NCI-H524 treated with DMSO at 0.1 percent for 48 hours (cell line): ENCODE measurements at regions not wholly inside any gene's neighbourhood (a gene's known extent, or its start where the extent isn't known, plus 50 kb on each side); places are given as distances from the start of the nearest gene placed in this dataset.
"Not testable (repeated sequence)": the region's sequence is repeated elsewhere in the genome, so short reads cannot be mapped to it uniquely, and the experiment has no call there.

Experiments
- DNase-seq: peaks from one replicate; lab custom pipeline; 2025; lab: John Stamatoyannopoulos, UW

DNA sequence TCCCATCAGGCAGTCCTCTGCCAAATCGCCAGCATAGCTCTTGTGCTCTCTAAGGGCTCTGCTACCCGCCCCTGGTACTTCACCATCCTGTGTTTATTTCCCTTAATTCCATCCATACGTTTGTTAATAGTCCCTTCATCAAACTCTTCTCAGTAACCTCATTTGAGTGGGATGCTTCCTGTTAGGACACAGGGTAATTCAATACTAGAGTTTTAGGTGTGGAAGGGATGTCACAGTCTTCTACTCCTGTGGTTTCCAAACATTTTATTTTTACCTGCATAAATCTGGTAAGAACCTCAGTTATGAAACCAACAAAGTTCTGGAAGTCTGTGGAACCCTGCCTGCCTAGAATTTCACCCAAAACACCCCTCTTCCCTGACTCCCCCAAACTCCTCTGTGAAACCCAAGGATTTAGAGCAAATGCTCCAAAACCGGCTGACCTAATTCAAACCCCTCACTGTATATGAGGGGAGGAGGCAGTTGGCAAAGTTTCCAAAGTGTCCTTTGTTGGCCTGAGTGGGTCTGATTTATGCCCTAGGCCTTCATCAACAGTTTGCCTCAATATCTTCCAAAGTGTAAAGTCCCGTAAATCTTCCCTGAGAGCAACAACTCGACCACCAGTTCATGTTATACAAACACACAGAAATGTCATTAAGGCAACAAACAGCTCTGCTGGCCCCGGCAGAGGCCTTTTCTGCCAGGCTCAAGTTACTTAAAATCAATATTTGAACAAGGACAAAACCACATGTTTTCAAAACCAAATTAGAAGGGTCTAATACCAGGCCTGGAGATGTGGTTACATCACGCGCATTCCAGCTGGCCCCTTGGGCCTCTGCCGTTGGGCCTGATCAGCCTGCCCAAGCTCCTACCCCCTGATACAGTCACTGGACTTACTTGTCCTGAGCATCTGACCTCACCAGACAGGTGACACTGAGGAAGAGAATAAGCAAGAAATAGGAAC lies 82.4 kb upstream of the FGGY start:
- no peak for DNase-seq

DNA sequence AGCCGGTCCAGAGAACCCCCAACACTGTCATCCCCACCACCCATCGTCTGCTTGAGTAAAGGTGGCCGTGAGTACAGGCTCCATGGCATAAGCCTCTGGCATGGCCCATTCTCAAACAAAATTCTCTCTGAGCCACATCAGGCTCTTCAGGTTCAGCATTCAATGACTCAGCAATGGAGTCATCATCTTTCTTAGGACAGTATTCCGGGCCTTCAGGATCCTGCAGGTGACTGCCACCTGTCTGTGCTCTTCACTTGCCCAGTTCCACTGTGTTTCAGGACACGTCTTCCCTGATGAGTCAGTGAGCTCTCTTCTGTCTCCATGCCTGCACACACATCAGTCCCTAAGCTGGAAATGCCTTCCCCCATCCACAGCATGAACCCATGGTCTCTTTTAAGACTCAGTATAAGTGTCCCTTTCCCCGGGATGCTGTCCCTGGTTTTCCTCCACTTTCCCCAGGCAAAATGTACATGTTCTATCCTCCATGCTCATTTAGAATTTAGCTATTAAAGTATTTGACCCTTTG lies 81.1 kb upstream of the FGGY start:
- no peak for DNase-seq

DNA sequence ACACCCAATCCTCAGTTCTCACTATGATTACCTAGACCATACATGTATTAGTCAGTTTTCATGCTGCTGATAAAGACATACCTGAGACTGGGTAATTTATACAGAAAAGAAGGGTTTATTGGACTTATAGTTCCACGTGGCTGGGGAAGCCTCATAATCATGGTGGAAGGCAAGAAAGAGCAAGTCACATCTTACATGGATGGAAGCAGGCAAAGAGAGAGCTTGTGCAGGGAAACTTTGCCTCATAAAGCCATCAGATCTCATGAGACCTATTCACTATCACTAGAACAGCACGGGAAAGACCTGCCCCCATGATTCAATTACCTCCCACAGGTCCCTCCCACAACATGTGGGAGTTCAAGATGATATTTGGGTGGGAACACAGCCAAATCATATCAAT lies 79.5 kb upstream of the FGGY start:
- not testable (repeated sequence) for DNase-seq

DNA sequence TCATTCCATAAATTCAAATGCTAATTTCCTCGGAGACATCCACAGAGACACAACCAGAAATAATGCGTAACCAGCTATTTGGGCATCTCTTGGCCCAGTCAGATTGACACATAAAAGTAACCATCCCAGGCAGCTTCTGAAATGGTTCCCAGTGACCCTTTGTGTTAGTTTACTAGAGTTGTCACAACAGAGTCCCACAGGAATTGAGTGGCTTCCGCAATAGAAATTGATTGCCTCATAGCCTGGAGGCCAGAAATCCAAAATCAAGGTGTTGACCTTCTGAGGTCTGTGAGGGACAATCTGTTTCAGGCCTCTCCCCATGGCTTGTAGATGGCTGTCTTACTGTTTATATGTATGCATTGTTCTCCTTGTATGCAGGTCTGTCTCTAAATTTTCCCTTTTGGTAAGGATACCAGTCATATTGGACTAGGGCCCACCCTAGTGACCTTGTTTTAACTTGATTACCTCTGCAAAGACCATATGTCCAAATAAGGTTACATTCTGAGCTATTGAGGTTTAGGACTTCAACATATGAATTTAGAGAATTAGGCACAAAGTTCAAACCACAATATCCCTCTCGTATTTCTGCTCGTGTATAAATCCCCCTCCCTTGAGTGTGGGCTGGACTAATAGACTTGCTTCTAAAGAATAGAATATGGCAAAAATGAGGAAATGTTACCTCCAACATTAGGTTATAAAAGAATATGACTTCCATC lies 78.2 kb upstream of the FGGY start:
- DNase-seq = no peak

DNA sequence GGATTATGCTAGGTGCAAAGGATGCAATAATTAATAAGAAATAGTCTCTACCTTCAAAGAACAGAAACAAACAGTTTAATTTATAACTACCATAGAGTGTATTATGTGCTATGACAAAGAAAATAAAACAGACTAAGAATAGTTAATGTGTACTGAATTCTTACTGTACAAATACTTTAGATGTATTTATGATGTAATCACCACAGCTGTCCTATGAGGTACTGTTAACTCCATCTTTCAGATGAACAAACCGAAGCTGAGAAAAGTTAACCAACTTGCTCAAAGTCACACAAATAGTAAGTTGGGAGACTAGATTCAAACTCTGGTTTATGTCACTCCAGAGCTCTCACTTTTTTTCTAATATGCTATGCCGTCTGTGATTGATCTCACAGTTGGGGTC lies 77.0 kb upstream of the FGGY start:
- DNase-seq = no peak

DNA sequence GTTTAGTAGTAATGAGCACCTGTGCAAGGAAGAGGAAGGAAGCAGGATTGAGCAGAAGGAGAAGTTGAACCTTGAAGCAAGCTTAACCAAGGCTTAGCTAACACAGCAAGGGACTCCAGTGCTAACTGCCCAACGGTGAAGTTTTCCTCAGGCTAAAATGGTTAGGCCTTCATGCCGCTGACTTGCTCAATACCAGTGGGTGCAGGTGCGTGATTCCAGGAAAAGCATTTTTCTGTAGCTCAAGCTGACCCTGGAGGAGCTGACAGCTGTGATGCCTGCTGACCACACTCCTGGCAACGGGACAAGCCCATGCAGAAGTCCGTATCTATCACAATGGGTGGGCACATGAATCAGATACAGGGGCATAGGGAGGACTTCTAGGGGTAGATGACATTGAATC lies 76.5 kb upstream of the FGGY start:
- no peak for DNase-seq

DNA sequence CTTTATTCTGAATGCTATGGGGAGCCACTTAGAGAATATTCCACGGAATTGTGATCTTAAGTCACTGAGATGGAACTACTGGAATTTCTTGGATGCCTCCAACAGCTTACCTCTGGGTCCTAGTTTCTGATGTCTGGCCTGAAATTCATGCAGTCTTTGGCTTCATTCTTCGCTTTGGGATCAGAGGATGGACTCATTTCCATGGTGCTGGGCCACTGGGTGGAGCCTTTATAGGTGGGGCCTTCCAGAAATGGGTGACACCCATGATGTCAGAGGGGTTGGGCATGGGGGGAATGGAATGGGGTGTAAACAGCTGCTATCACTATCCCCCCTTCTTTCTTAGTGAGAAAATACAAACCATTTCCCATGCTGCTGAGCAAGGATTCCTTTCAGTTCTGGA lies 73.7 kb upstream of the FGGY start:
- no peak for DNase-seq

DNA sequence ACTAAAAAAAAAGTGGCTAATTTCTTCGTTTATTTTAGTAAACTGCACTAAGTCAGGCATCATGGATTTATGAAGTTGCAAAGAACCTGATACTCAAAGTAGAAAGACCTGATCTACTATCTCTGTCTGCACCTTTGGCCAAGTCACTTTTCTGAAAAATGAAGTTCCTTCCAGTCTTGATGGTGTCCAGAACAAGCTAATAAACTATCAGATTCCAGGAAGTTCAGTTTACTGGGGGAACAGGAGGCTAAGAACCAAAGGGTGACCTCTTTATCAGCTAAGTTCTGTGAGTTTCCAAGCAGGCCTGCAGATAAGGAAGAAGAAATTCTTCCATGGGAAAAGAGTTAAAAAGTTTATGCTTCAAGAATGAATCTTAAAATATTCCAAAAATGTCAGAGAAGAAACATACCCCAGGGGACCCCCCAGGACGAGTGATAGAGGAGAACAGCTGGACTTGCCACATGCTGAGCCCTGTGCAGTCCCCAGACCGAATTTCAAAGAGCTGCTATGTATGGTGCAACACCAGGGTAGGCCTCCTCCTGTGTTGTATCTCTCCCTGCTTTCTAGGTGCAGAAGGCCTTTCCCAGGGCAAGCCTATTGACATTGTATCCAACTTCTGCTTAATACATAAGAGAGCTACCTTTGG lies 72.8 kb upstream of the FGGY start:
- no peak for DNase-seq

DNA sequence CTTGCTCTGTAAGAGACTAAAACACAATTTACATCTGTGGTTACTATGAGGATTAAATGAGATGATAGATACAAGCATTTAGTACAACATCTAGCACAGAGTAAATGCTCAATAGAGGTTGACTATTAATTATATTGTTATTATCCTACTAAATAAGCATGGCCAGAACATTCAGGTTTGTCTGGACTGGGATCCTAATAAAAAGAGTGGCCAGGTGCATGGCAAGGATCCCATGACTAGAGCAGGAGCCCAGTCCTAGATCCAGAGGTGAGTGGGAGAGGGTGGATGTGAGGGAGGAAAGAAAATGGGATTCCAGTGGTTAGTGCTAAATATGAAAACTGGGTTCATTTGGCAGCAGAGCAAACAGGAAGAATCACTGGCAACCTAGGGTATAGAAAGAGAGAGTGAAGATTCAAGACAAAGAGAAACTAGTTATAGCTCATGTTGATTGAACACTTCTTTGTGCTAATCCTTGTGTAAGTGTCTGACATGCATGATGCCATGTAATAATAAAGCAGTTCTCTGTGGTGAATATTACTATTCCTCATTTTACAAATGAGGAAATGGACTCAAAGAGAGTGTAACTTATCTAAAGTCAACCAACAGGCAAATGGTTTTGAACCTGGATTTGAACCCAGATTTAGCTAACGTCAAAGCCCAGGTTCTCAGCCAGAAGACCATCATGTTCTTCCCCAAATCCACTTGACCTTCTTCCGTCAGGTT lies 71.1 kb upstream of the FGGY start:
- no peak for DNase-seq

DNA sequence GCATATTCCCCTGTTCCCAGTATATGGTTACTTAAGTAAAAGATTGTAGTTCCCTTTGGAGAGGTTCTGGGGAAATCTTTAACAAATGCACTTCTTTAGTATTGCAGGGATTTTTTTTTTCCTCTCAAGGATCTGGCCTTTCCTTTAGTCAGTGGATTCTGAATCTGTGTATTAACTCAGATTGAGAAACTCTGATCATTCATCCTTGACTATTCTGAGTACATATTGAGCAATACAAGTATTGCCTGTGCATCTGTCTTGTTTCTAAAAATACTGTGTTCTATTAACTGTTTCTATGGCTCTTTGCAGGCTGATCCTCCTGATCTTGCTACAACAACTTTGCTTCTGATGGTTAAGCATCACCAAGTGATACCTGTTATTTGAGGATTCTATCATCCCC lies 67.8 kb upstream of the FGGY start:
- DNase-seq = no peak

DNA sequence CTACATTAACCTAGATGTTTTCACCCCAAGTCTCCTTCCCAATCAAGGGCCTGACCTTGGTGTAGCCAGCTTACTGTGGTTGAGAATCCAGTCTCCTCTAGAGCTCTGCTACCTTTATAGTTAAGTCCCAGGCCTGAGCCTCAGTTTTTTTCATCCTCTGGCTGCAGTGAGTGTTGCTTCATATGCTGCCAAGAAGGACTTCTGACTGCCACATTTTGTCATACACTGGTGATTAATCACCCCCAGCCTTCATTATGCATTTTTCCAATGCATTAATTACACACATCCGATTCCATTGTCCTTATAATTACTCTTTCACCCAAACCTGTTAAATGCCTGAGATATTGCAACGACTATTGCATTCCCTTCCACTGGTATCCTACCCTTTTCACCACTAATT lies 66.3 kb upstream of the FGGY start:
- DNase-seq = no peak

DNA sequence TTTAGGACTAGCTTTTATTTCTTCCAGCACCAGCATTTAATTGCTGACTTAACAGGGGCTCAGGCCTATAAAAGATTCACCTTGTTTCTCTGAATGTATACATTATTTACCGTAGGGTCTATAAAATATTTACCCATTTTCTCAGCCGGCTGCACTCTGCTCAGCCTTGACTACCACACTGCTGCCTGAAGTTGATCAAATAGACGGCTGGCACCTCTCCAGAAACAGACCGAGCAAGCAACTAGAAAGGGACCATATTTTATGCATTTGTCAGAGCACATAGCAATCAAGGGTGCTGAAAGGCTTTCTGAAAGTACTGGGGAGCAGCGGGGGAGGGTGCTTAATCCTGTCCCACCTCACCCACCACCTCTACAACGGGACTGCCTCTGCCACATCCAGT lies 64.7 kb upstream of the FGGY start:
- no peak for DNase-seq

DNA sequence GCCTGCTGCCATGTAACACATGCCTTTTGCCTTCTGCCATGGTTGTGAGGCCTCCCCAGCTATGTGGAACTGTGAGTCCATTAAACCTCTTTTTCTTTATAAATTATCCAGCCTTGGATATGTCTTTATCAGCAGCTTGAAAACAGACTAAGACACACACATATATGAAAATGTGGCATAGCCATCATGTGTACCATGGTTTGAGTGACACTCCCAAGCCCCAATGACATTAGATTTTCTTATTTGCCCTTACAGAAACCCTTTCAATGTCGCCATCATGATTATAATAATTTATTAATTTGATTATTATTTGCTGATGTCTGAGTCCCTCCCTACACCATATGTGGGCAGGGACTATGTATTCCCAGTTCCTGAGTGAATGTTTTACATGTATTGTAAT lies 63.5 kb upstream of the FGGY start:
- no peak for DNase-seq

DNA sequence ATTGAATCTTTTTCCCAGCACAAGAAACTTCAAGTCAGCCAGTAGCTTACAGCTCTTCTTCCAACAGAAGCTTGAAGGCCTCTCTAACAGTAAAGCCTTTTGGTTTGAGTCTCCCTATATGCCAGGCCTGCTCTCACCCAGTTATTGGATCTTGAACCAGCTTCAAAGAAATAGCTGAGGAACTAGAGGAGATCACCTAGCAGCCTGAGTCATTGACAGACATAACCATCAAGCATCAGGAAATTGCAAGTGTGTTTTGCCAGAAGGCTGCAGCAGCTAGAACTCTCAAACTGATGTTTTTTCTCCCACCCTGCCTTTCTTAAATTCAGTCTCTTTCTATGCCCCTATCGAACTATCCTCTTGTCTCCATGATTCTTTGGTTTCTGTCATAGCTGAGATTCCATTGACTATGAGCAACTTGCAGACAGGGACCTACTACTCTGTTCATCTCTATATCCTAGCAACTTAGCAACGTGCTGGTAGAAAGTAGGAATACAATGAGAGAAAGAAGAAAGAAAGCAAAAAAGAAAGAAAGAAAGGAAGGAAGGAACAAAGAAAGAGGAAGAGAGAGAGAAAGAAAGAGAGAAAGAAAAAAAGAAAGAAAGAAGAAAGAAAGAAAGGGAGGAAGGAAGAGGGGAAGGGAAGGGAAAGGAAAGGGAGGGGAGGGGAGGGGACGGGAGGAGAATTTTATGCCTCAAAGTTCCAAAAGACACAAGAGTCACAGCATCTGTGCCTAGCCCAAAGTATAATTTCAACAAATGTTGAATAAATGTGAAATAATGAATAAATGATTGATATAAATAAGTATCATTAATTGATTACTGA lies 60.0 kb upstream of the FGGY start:
- no peak for DNase-seq

DNA sequence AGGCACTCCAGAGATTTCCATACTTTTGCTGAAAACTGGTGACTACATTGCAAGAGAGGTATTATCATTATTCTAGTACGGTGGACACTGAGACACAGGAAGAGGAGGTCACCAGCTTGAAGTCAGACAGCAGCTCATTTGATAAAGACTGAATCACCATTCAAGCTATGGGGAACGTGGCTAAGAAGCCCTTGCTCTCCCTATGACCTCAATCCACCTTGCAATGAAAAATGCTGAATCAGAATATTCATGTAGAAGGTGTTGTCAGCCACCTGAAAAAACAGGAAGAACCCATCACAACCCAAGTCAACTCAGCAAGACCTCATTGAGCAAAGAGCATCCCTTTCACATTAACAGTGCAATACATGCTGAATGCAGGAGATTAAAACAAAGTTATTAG lies 59.0 kb upstream of the FGGY start:
- DNase-seq = no peak

DNA sequence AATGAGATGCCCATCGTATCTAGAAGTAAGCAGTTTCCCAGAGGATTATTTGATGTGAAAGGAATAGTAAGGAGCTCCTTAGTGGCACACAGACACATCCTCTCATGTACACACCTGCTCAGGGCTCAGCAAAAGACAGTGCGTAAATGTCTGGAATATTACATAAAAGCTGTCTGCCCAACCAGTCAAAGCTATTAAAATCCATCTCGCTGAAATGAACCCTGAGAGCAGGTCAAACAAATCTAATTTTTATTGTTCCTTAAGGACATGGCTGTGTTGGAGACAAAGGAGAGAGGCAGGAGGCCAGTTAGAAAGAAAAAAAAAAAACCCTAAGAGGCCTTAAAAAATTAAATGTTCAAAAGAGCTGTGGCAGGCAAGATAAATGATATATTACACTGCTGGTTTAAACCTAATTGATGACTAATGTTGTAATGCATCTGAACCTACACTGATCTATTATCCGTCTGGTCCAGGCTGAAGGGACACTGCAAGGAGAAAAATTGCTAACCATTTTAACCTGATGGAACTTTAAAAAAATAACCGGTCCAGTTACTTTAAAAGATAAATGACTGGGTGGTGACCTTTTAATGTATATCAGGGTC lies 58.5 kb upstream of the FGGY start:
- no peak for DNase-seq

DNA sequence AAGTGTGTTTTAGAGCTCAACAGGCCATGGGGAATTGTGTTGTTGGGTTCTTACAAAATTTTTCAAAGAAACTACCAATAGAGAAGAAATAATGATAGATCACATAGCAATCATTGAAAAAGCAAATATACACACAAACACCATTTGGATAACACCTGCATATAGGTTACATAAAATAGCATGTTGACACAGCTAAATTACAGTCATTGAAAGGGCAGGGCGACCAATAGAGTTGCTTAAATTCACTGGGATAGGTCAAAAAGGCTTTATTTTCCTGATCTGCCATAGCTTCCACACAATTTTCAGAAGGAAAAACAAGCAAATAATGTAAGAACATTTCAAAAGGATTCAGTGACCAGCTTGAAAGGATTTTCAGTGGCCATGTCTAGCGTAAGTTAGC lies 57.9 kb upstream of the FGGY start:
- no peak for DNase-seq

DNA sequence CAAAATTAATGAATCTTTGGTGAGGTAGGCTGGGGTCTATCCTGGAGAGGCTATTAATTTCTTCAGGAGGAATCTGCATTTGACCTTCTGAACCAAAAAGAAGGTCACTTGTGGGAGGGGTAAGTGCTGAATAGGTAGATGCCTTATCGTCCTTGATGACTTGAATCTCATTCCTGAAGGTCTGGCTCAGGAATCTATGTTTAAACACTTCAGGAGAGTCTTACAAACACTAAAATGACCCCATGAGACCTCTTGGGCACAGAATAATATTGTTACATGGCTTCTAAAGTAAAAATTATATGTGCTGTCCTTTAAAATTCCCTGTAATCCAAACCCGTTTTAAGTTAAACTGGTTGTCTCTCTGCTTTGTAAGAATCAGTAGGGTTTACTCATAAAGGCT lies 55.0 kb upstream of the FGGY start:
- DNase-seq = no peak

DNA sequence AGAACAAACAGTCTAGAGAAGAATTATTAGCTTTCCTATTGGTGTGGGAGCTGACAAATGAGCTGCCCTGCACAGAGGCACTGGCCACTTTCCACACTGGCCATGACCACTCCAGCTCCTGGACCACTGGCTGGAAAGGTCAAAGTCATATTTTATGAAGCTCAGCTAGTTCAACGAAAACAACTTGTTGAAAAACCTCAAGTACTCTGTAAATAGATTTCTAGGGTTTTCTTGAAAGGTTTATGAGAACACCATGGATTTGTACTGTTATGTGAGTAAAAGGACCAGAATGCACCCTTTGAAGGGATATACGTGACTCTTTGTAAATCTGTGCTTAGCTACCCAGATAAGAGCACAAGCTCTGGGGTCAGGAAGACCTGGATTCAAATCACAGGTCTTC lies 54.5 kb upstream of the FGGY start:
- DNase-seq = no peak

DNA sequence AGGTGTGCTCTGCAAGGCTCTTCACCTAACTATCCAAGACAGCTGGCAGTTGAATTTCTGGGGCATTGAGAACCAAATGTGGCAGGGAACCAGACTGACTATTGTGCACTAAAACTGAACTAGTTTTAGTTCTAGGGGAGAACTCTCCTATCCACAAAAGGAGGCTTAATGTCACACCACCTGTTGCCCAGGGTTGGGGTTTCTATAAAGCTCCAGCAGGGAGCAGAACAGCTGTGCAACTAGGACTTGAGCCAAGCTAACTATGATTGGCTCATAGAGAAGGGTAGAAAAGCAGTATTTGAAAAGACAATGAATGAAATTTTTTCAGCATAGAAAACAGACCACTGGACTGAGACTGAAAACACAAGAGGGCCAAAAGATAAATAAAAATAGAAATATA lies 53.3 kb upstream of the FGGY start:
- DNase-seq = peak; percentile 7

DNA sequence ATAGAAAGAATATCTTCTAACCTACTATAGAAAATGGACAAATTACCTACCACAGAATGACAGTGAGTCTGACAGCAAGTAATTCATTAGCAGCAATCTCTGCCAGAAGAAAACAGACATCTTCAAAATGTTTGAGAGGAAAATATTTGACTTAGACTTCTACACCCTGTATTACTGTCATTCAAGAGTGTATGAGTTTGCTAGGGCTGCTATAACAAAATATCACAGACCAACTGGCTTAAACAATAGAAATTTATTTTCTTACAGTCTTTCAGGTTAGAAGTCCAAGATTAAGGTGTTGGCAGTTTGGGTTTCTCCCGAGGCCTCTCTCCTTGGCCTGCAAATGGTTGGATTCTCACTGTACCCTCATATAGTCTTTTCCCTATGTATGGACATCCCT lies 52.9 kb upstream of the FGGY start:
- no peak for DNase-seq
